KMS-11 (cell line): ENCODE measurements at regions not wholly inside any gene's neighbourhood (a gene's known extent, or its start where the extent isn't known, plus 50 kb on each side); places are given as distances from the start of the nearest gene placed in this dataset.

ENCODE experiments used
- H2AFZ ChIP-seq: fragments of 200-600 bp; sonication (generic); 2 replicates; pipeline ENCODE4 v1.6.1; 2016; ENCODE audit warnings: antibody characterized with exemption, mixed run types, low read depth
- H3K27ac ChIP-seq: fragments of 200-600 bp; sonication (generic); 2 replicates; pipeline ENCODE4 v1.6.1; 2016; ENCODE audit warnings: mild to moderate bottlenecking, mixed run types
- H3K27me3 ChIP-seq: fragments of 200-600 bp; sonication (generic); 2 replicates; pipeline ENCODE4 v1.6.1; 2017; ENCODE audit warnings: mild to moderate bottlenecking, low read depth, mixed run types, moderate library complexity; ENCODE audit not compliant: insufficient read depth
- H3K36me3 ChIP-seq: fragments of 200-600 bp; sonication (generic); 2 replicates; pipeline ENCODE4 v1.6.1; 2017; ENCODE audit warnings: mild to moderate bottlenecking, mixed run types; ENCODE audit not compliant: insufficient read depth
- H3K4me1 ChIP-seq: fragments of 200-600 bp; sonication (generic); 2 replicates; pipeline ENCODE4 v1.6.1; 2016; ENCODE audit warnings: mild to moderate bottlenecking, low read depth, mixed run types; ENCODE audit not compliant: poor library complexity, severe bottlenecking
- H3K4me2 ChIP-seq: fragments of 200-600 bp; sonication (generic); 2 replicates; pipeline ENCODE4 v1.7.0; 2016; ENCODE audit warnings: mild to moderate bottlenecking, mixed run types
- H3K4me3 ChIP-seq: fragments of 200-600 bp; sonication (generic); IDR thresholded peaks from 2 replicates; pipeline ENCODE4 v1.6.1; 2017; ENCODE audit warnings: low read depth, low read length, mixed read lengths; ENCODE audit not compliant: insufficient read depth
- H3K79me2 ChIP-seq: fragments of 200-600 bp; sonication (generic); 2 replicates; pipeline ENCODE4 v1.6.1; 2016; ENCODE audit warnings: low read depth, mixed run types; ENCODE audit not compliant: insufficient read depth
- H3K9ac ChIP-seq: fragments of 200-600 bp; sonication (generic); 2 replicates; pipeline ENCODE4 v1.6.1; 2016; ENCODE audit warnings: mild to moderate bottlenecking, mixed run types
- H4K20me1 ChIP-seq: fragments of 200-600 bp; sonication (generic); 2 replicates; pipeline ENCODE4 v1.6.1; 2016; ENCODE audit warnings: mild to moderate bottlenecking, mixed run types; ENCODE audit not compliant: insufficient read depth
- CTCF ChIP-seq: fragments of 200-600 bp; sonication (generic); conservative IDR thresholded peaks from 2 replicates; pipeline ENCODE4 v1.6.1; 2017; ENCODE audit warnings: low read depth, mild to moderate bottlenecking, antibody characterized with exemption, low read length, moderate library complexity, mixed read lengths

DNA sequence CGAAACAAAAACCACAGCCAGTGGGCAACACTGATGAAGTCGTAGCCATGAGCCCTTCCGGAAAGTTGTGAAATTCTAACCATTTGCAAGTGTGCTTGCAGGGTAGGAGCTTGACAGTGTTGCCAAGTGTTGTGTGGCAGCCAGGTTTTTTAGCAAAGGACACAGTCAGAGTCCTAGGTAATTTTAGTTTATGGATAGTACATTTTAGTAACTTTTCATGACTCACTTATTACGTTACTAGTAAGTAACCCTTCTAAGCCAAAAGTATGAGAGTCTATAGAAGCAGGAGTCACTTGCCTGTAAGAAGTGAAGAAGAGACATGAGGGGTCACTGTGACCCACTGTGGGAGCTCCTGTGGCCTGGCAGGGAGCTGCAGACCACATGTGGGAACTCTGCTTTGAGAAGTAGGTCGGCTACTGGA is 54.8 kb upstream of the ADPGK start:
- TF ChIP-seq CTCF: no peak
- Histone ChIP-seq H3K27me3 (no peaks in the 10 kb centered on the region), H3K36me3 (no peaks in the 10 kb centered on the region), H3K27ac (no peak overlapping the region), H3K4me2 (no peak overlapping the region), H3K4me1 (no peaks in the 10 kb centered on the region), H3K9ac (no peak overlapping the region), H4K20me1 (no peaks in the 10 kb centered on the region), H3K4me3 (no peak overlapping the region), H2AFZ (no peak overlapping the region), H3K79me2 (no peaks in the 10 kb centered on the region)

DNA sequence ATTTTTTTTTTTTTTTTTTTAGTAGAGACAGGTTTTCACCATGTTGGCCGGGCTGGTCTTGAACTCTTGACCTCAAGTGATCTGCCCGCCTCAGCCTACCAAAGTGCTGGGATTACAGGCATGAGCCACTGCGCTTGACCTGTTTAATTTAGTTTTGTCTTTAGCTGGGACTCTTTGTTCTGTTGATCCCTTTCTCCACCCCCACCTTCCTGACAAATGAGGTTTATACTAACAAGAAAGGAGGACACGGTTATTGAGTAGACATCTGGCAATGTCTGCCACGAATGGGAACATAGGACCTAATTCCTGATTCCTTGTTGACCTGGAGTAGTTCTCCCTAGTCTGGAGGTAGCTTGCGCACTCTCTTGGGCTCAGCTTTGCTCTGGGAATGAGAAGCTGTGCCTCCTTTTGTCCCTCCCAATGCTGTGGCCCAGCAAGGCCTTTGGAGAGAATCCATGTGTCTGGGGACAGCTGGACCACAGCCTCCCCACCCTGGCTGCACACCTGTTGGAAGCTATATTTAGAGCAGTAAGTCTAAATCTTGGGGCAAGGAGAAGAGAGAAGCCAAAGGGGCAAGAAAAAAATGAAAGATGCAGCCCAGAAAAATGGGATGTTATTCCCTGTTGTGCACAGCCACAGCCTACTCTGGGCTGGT is 53.2 kb upstream of the ADPGK start:
- no peak overlapping the region for H2AFZ ChIP-seq
- no peaks in the 10 kb centered on the region for H3K79me2 ChIP-seq
- no peak for TF ChIP-seq CTCF

GRCh38 chr15:72835294-72835890 is 51.8 kb upstream of the ADPGK start:
- no peaks in the 10 kb centered on the region for H4K20me1 ChIP-seq
- H3K27me3 ChIP-seq: no peaks in the 10 kb centered on the region
- no peaks in the 10 kb centered on the region for H3K4me1 ChIP-seq
- H2AFZ ChIP-seq: no peak overlapping the region
- no peaks in the 10 kb centered on the region for H3K79me2 ChIP-seq
- H3K36me3 ChIP-seq: no peaks in the 10 kb centered on the region
- no peak overlapping the region for H3K4me3 ChIP-seq
- 0 out of 2 replicates have a peak, but pooled peaks have one; percentile 19 for TF ChIP-seq CTCF
- no peak overlapping the region for H3K4me2 ChIP-seq
- H3K9ac ChIP-seq: no peak overlapping the region
- no peak overlapping the region for H3K27ac ChIP-seq

More for the DNA sequence above, 53.2 kb upstream of the ADPGK start:
- Histone ChIP-seq H3K9ac (no peak overlapping the region), H3K4me2 (no peak overlapping the region), H3K4me1 (no peaks in the 10 kb centered on the region), H3K27me3 (no peaks in the 10 kb centered on the region), H3K36me3 (no peaks in the 10 kb centered on the region), H3K4me3 (no peak overlapping the region), H3K27ac (no peak overlapping the region), H4K20me1 (no peaks in the 10 kb centered on the region)

DNA sequence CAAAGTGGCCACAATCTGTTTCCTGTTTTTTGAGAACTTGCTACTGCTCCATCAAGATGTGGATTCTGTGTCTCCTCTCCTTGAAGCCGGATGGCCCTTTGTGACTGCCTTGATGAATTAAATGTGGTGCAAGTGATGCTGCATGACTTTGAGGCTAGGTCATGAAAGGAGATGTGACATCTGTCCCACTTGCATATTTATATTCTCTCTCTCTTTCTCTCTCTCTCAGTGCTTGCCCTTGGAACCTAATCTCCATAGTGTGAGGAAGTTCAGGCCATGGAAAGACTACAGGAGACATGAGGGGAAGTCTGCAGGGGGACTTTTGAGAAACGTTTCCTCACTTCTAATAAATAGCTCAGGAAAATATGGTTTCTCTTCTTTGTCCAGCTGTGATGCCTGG is 50.0 kb upstream of the ADPGK start:
- TF ChIP-seq CTCF: no peak
- Histone ChIP-seq H3K4me2 (no peak overlapping the region), H4K20me1 (no peaks in the 10 kb centered on the region), H3K9ac (no peak overlapping the region), H3K27ac (no peak overlapping the region), H2AFZ (no peak overlapping the region), H3K36me3 (no peaks in the 10 kb centered on the region), H3K4me1 (no peaks in the 10 kb centered on the region), H3K27me3 (no peaks in the 10 kb centered on the region), H3K4me3 (no peak overlapping the region), H3K79me2 (no peaks in the 10 kb centered on the region)
